ENCODE measurements at regions not wholly inside any gene's neighbourhood (a gene's known extent, or its start where the extent isn't known, plus 50 kb on each side); places are given as distances from the start of the nearest gene placed in this dataset.

GRCh38 chr9:79284081-79284480, 287.7 kb upstream of the TLE4 start:
- TF ChIP-seq, protein P1, sequence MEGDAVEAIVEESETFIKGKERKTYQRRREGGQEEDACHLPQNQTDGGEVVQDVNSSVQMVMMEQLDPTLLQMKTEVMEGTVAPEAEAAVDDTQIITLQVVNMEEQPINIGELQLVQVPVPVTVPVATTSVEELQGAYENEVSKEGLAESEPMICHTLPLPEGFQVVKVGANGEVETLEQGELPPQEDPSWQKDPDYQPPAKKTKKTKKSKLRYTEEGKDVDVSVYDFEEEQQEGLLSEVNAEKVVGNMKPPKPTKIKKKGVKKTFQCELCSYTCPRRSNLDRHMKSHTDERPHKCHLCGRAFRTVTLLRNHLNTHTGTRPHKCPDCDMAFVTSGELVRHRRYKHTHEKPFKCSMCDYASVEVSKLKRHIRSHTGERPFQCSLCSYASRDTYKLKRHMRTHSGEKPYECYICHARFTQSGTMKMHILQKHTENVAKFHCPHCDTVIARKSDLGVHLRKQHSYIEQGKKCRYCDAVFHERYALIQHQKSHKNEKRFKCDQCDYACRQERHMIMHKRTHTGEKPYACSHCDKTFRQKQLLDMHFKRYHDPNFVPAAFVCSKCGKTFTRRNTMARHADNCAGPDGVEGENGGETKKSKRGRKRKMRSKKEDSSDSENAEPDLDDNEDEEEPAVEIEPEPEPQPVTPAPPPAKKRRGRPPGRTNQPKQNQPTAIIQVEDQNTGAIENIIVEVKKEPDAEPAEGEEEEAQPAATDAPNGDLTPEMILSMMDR (conservative IDR thresholded peaks at IDR 0.05): no peak
- no peak for TF ChIP-seq ZFX (IDR thresholded peaks at IDR 0.05)

DNA sequence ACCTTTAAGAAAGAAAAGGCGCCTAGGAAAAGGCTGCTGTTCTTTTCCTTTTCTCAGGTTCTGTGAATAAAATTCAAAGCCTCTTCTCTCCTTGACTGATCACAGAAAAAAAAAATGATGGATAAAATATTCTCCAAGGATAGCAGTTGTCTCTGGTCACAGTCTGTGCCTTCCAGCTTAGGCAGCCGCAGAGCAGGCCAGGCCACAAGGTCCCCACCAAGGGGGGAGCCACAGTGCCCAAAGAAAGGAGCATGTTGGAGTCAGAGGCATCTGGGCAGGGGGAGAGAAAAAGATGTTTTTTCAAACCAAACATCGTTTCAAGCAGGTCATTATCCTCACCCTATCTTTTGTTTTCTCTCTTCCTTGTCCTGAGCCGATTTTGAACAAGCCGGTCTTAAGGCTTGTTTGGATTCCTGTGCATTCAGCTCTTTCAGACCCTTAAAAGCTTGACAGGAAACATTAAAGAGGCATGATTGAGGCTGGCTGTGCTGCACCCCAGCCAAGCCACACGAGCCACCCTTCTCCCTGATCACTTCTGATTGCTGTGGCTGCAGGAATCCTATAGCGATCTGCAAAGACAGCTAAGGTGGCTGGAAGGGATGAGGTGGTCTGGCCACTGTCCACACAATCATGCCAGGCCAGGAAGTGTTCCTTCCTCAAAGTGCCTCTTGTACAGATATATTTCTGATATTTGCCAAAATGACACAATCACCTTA, 284.6 kb upstream of the TLE4 start:
- H3K27ac ChIP-seq: no peak overlapping the region
- TF ChIP-seq, protein P1 (conservative IDR thresholded peaks at IDR 0.05): no peak
- no peak for TF ChIP-seq ZFX (IDR thresholded peaks at IDR 0.05)

More at GRCh38 chr9:79284081-79284480, 287.7 kb upstream of the TLE4 start:
- H3K27ac ChIP-seq: no peak overlapping the region

GRCh38 chr9:79287708-79288290, 284.0 kb upstream of the TLE4 start:
- no peak for TF ChIP-seq ZFX (IDR thresholded peaks at IDR 0.05)
- TF ChIP-seq, protein P1 (conservative IDR thresholded peaks at IDR 0.05): no peak

DNA sequence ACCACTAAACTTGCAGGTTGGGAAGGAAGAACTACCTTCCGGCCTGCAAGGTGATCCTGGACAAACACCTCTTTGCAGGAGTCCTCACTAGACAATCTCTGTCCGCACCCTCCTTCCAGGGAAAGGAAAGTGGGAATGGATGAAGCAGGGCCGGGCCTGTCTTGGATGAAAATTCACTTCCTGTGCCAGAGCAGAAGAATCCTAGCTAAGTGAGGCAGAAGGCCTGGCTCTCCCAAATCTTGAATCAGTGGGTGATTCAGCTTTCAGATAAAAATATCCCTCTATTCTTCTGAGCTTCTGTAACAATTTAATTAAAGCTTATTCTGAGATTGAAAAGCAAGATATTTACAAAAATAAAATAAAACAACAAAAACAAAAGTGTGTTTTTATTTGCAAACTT, 281.9 kb upstream of the TLE4 start:
- no peak overlapping the region for H3K27ac ChIP-seq
- TF ChIP-seq ZFX (IDR thresholded peaks at IDR 0.05): no peak
- TF ChIP-seq, protein P1 (conservative IDR thresholded peaks at IDR 0.05): no peak

More at GRCh38 chr9:79287708-79288290, 284.0 kb upstream of the TLE4 start:
- no peak overlapping the region for H3K27ac ChIP-seq

GRCh38 chr9:79292731-79293280, 279.0 kb upstream of the TLE4 start:
- TF ChIP-seq, protein P1 (conservative IDR thresholded peaks at IDR 0.05): no peak
- TF ChIP-seq ZFX (IDR thresholded peaks at IDR 0.05): no peak

DNA sequence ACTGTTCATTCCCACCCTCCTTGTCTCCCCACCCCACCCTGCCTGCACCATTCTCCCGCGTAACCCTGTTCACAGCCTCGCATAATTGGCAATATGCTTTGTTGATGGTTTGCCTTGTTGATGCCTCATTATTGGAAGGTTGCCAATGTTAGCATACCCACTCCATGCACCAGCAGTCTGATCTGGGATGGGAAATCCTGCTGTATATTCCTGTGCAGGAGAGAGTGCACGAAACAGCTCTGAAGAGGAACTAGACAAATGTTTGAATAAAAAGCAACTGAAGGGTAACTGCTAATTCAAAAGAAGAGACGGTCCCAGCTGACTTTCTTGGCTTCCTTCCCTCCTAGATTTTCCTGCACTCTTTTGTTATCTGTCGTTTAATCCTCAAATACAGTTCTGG, 271.7 kb upstream of the TLE4 start:
- TF ChIP-seq, protein P1 (conservative IDR thresholded peaks at IDR 0.05): no peak
- TF ChIP-seq ZFX (IDR thresholded peaks at IDR 0.05): no peak
- H3K27ac ChIP-seq: no peak overlapping the region

More at GRCh38 chr9:79292731-79293280, 279.0 kb upstream of the TLE4 start:
- H3K27ac ChIP-seq: no peak overlapping the region

DNA sequence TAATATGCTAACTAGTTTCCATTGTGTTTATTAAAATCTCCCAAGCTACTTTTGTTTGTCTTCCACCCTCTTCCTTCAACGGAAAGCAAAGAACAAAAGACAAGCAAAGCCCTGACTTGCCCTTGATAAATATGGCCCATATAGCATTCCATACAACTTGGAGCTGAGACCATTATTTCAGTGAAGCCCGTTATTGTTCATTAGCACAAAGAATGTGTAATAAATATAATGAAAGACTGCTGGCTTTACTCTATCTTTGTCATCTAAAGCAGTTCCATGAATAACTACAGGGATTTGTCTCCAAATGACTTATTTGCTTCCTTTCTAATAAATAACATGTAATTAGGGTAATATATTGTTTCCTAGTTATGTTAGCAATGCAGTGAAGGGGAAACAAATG, 270.7 kb upstream of the TLE4 start:
- no peak overlapping the region for H3K27ac ChIP-seq
- TF ChIP-seq ZFX (IDR thresholded peaks at IDR 0.05): no peak
- TF ChIP-seq, protein P1 (conservative IDR thresholded peaks at IDR 0.05): no peak
